Esophagus squamous epithelium (tissue), 5 donors: ENCODE measurements at regions not wholly inside any gene's neighbourhood (a gene's known extent, or its start where the extent isn't known, plus 50 kb on each side); places are given as distances from the start of the nearest gene placed in this dataset.

Experiments
- DNase-seq: peaks from one replicate; lab custom pipeline; 2025; lab: John Stamatoyannopoulos, UW
- H3K27ac ChIP-seq, 4 donors: fragments of 200-600 bp; sonication (generic); one replicate each; pipeline ENCODE4 v1.5.1; 2016 to 2019; ENCODE audit warnings: mild to moderate bottlenecking in 1 of 4
- H3K27me3 ChIP-seq, 4 donors: fragments of 200-600 bp; sonication (generic); 1 replicate in 3 of 4; 2 replicates in 1 of 4; pipeline versions ENCODE4 v1.5.1 to v1.6.0; 2017 to 2021; ENCODE audit warnings: antibody characterized with exemption in 1 of 4
- H3K36me3 ChIP-seq, 3 donors: fragments of 200-600 bp; sonication (generic); one replicate each; pipeline ENCODE4 v1.5.1; 2016 to 2019
- H3K4me1 ChIP-seq, 3 donors: fragments of 200-600 bp; sonication (generic); one replicate each; pipeline ENCODE4 v1.5.1; 2017 to 2019
- H3K4me3 ChIP-seq, 4 donors: fragments of 200-600 bp; sonication (generic); 1 replicate in 3 of 4; 2 replicates in 1 of 4; pipeline ENCODE4 v1.5.1; 2016 to 2019; ENCODE audit warnings: mild to moderate bottlenecking in 2 of 4, moderate library complexity in 1 of 4
- H3K9me3 ChIP-seq, 3 donors: fragments of 200-600 bp; sonication (generic); one replicate each; pipeline ENCODE4 v1.5.1; 2016 to 2019
- CTCF ChIP-seq, 6 experiments: fragments of 450-650 bp in 4 of 6; fragments of 200-600 bp in 2 of 6; sonication (generic) in 2 of 6; IDR thresholded peaks; one replicate each; pipeline ENCODE4 v1.5.1; 2016 to 2019; ENCODE audit warnings: antibody characterized with exemption in 6 of 6, mild to moderate bottlenecking in 4 of 6, moderate library complexity in 4 of 6
- POLR2A ChIP-seq, 4 donors: fragments of 450-650 bp; IDR thresholded peaks; one replicate each; pipeline ENCODE4 v1.6.1; 2017; ENCODE audit warnings: antibody characterized with exemption in 4 of 4, mild to moderate bottlenecking in 4 of 4, moderate library complexity in 3 of 4
- WGBS, 2 donors: methylation state at CpG; one replicate each; pipeline ENCODE4 v1.1.5; 2018; 5-methylcytosine and 5-hydroxymethylcytosine counted together
- intact Hi-C: fragments of 100-400 bp; cut with DNase I; formaldehyde crosslinking; loops from one replicate; pipeline ENCODE4 v1.15.0; 2022
- donor health status: DM: yes; HTN: yes; CAD: no.

- DNase-seq = no peak
- no peaks in the 10 kb centered on the region for H3K36me3 ChIP-seq
- intact Hi-C loops = no loop called here
Measured at GRCh38 chr18:44584900-44585299, 95.8 kb upstream of the SETBP1 start.

GRCh38 chr18:44586782-44587524, 93.7 kb upstream of the SETBP1 start:
- 65 to 82% methylated on average over 4 of the region's 4 CpGs for WGBS, 2 donors
- Histone ChIP-seq H3K4me3 (no peak overlapping the region), H3K36me3 (no peaks in the 10 kb centered on the region), H3K4me1 (peaks cover 0 to 30% (median 4%) of the 10 kb centered on the region in 3 donors), H3K27me3 (no peaks in the 10 kb centered on the region), H3K9me3 (no peaks in the 10 kb centered on the region), H3K27ac (no peak overlapping the region)
- no peak for DNase-seq
- intact Hi-C loops = no loop called here
- no peak for TF ChIP-seq CTCF (IDR thresholded peaks at IDR 0.05)
- no peak for TF ChIP-seq POLR2A (IDR thresholded peaks at IDR 0.05)

More at GRCh38 chr18:44584900-44585299, 95.8 kb upstream of the SETBP1 start:
- H3K27me3 ChIP-seq = no peaks in the 10 kb centered on the region
- H3K4me3 ChIP-seq = no peak overlapping the region
- TF ChIP-seq CTCF (IDR thresholded peaks at IDR 0.05) (no peak), POLR2A (IDR thresholded peaks at IDR 0.05) (no peak)
- no peaks in the 10 kb centered on the region for H3K9me3 ChIP-seq
- H3K27ac ChIP-seq = no peak overlapping the region
- H3K4me1 ChIP-seq = peaks cover 0 to 28% (median 4%) of the 10 kb centered on the region in 3 donors

GRCh38 chr18:44588508-44588907, 92.2 kb upstream of the SETBP1 start:
- no peak for TF ChIP-seq POLR2A (IDR thresholded peaks at IDR 0.05)
- peaks cover 0 to 43% (median 6%) of the 10 kb centered on the region in 3 donors for H3K4me1 ChIP-seq
- no peak for DNase-seq
- peak overlapping the region in 1 of 4 donors; percentile 63 for H3K27ac ChIP-seq
- intact Hi-C loops = no loop called here
- no peaks in the 10 kb centered on the region for H3K9me3 ChIP-seq
- no peak overlapping the region for H3K4me3 ChIP-seq
- 17 to 24% methylated on average over 2 of the region's 2 CpGs for WGBS, 2 donors
- no peaks in the 10 kb centered on the region for H3K27me3 ChIP-seq
- no peaks in the 10 kb centered on the region for H3K36me3 ChIP-seq

- H3K9me3 ChIP-seq = no peaks in the 10 kb centered on the region
- H3K27ac ChIP-seq = peak overlapping the region in 3 of 4 donors; percentile 17 to 63 (median 63)
- no peak for DNase-seq
- H3K4me3 ChIP-seq = no peak overlapping the region
- peaks cover 0 to 46% (median 8%) of the 10 kb centered on the region in 3 donors for H3K4me1 ChIP-seq
- 27 to 51% methylated on average over 3 of the region's 3 CpGs for WGBS, 2 donors
- no peaks in the 10 kb centered on the region for H3K36me3 ChIP-seq
- H3K27me3 ChIP-seq = no peaks in the 10 kb centered on the region
- TF ChIP-seq POLR2A (IDR thresholded peaks at IDR 0.05) = no peak
- TF ChIP-seq CTCF (IDR thresholded peaks at IDR 0.05) = no peak
- intact Hi-C loops = no loop called here
Measured at GRCh38 chr18:44589693-44590355, 90.9 kb upstream of the SETBP1 start.

GRCh38 chr18:44590956-44591670, 89.6 kb upstream of the SETBP1 start:
- Histone ChIP-seq H3K36me3 (no peaks in the 10 kb centered on the region), H3K4me3 (no peak overlapping the region), H3K27me3 (no peaks in the 10 kb centered on the region), H3K27ac (peak overlapping the region in 2 of 4 donors; percentile 24 to 47), H3K4me1 (peaks cover 0 to 55% (median 13%) of the 10 kb centered on the region in 3 donors), H3K9me3 (no peaks in the 10 kb centered on the region)
- 57 to 75% methylated on average over 1 of the region's 1 CpG for WGBS, 2 donors
- TF ChIP-seq CTCF (IDR thresholded peaks at IDR 0.05) (no peak), POLR2A (IDR thresholded peaks at IDR 0.05) (no peak)
- DNase-seq = no peak
- intact Hi-C loops = no loop called here
